Esophagus muscularis mucosa (tissue), 4 donors: ENCODE measurements at regions not wholly inside any gene's neighbourhood (a gene's known extent, or its start where the extent isn't known, plus 50 kb on each side); places are given as distances from the start of the nearest gene placed in this dataset.

Source experiments
- DNase-seq: peaks from one replicate; pipeline ENCODE4 v3.0.0-alpha.2; 2017; ENCODE audit errors: extremely low spot score
- H3K27ac ChIP-seq, 4 donors: fragments of 200-600 bp; sonication (generic); replicated peaks in 1 of 4; 1 replicate in 3 of 4; 2 replicates in 1 of 4; pipeline ENCODE4 v1.5.1; 2016 to 2019; ENCODE audit warnings: mild to moderate bottlenecking in 1 of 4
- H3K27me3 ChIP-seq, 4 donors: fragments of 200-600 bp; sonication (generic); one replicate each; pipeline versions ENCODE4 v1.5.1 to v1.6.0; 2016 to 2019
- H3K36me3 ChIP-seq, 4 donors: fragments of 200-600 bp; sonication (generic); one replicate each; pipeline ENCODE4 v1.5.1; 2016 to 2019
- H3K4me1 ChIP-seq, 4 donors: fragments of 200-600 bp; sonication (generic); one replicate each; pipeline ENCODE4 v1.5.1; 2016 to 2019
- H3K4me3 ChIP-seq, 4 donors: fragments of 200-600 bp; sonication (generic); 1 replicate in 2 of 4; 2 replicates in 2 of 4; pipeline ENCODE4 v1.5.1; 2016 to 2019; ENCODE audit warnings: mild to moderate bottlenecking in 4 of 4, moderate library complexity in 1 of 4
- H3K9me3 ChIP-seq, 4 donors: fragments of 200-600 bp; sonication (generic); 1 replicate in 3 of 4; 2 replicates in 1 of 4; pipeline ENCODE4 v1.5.1; 2016 to 2019
- CTCF ChIP-seq, 3 experiments: fragments of 200-600 bp in 2 of 3; fragments of 450-650 bp in 1 of 3; sonication (generic) in 2 of 3; IDR thresholded peaks; one replicate each; pipeline ENCODE4 v1.5.1; 2017 to 2019; ENCODE audit warnings: antibody characterized with exemption in 3 of 3, mild to moderate bottlenecking in 2 of 3, moderate library complexity in 1 of 3
- EP300 ChIP-seq: sonication (generic); formaldehyde crosslinking; IDR thresholded peaks from one replicate; pipeline ENCODE4 v1.6.1; 2017; ENCODE audit warnings: antibody characterized with exemption
- POLR2A ChIP-seq: fragments of 450-650 bp; IDR thresholded peaks from one replicate; pipeline ENCODE4 v1.6.1; 2017; ENCODE audit warnings: antibody characterized with exemption, moderate library complexity, mild to moderate bottlenecking, low read depth
- POLR2AphosphoS5 ChIP-seq, 2 donors: sonication (generic); formaldehyde crosslinking; IDR thresholded peaks; one replicate each; pipeline ENCODE4 v1.6.1; 2017; ENCODE audit warnings: antibody characterized with exemption in 2 of 2
- WGBS: methylation state at CpG from one replicate; pipeline ENCODE4 v1.1.5; 2018; 5-methylcytosine and 5-hydroxymethylcytosine counted together
- intact Hi-C: fragments of 100-400 bp; cut with DNase I; formaldehyde crosslinking; loops from one replicate; pipeline ENCODE4 v1.15.1; 2023

- intact Hi-C loops, result no loop called here
These were observed 512.5 kb upstream of the AMOT start for GRCh38 chrX:113353134-113353533.

DNA sequence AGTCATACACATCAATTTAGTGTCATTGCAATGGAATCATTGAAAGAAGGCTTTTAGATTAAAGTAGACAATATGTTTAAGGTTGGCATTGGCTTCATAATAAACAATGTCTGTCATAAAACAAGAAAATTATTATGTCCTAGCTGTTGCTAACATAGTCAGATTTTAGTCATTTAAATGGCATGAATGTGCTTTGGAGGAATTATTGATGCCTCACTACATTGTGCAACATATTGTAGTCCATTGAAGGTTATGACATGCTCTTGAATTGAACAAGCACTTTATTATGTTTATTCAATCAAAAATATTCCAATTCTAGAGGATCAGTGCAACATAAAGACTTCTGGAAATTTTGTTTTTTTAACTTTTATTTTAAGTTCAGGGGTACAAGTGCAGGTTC, 489.8 kb upstream of the AMOT start:
- Histone ChIP-seq H3K4me3 (no peak overlapping the region), H3K36me3 (no peaks in the 10 kb centered on the region), H3K27me3 (peaks cover 0 to 5% (median 0%) of the 10 kb centered on the region in 4 donors), H3K9me3 (no peaks in the 10 kb centered on the region), H3K27ac (no peak overlapping the region), H3K4me1 (no peaks in the 10 kb centered on the region)
- no peak for DNase-seq
- no peak for TF ChIP-seq CTCF (IDR thresholded peaks at IDR 0.05)
- no peak for TF ChIP-seq POLR2AphosphoS5 (IDR thresholded peaks at IDR 0.05)
- TF ChIP-seq EP300, result no peak
- no peak for TF ChIP-seq POLR2A
- intact Hi-C loops, result no loop called here

More at GRCh38 chrX:113353134-113353533, 512.5 kb upstream of the AMOT start:
- no peak for DNase-seq
- WGBS, result 74% methylated on average over 9 of the region's 9 CpGs
- H3K27me3 ChIP-seq, result no peaks in the 10 kb centered on the region
- TF ChIP-seq EP300 (no peak), CTCF (IDR thresholded peaks at IDR 0.05) (no peak), POLR2AphosphoS5 (IDR thresholded peaks at IDR 0.05) (no peak), POLR2A (no peak)
- no peaks in the 10 kb centered on the region for H3K4me1 ChIP-seq
- no peak overlapping the region for H3K4me3 ChIP-seq
- H3K9me3 ChIP-seq, result no peaks in the 10 kb centered on the region
- H3K36me3 ChIP-seq, result no peaks in the 10 kb centered on the region
- H3K27ac ChIP-seq, result no peak overlapping the region

DNA sequence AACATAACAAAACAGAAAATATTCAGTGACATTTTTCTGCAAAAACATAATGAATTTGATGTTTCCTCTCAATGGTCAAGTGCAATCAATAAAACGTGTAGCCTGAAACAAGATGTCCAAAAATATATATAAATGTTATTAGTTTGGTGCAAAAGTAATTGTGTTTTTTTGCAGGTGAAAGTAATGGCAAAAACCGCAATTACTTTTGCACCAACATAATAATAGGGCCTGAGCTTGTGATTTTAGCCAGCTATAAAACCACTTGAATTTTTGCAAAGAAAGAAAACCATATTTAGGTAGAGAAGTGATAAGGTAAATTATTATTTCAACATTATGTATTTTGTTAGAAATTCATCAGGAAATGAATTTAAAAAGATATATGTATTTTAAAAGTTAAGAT, 475.3 kb upstream of the AMOT start:
- H3K27me3 ChIP-seq, result no peaks in the 10 kb centered on the region
- H3K36me3 ChIP-seq, result no peaks in the 10 kb centered on the region
- H3K27ac ChIP-seq, result no peak overlapping the region
- H3K4me1 ChIP-seq, result no peaks in the 10 kb centered on the region
- no peak for TF ChIP-seq EP300
- no peak for TF ChIP-seq POLR2AphosphoS5 (IDR thresholded peaks at IDR 0.05)
- TF ChIP-seq CTCF (IDR thresholded peaks at IDR 0.05), result no peak
- TF ChIP-seq POLR2A, result no peak
- DNase-seq, result no peak
- intact Hi-C loops, result no loop called here
- H3K9me3 ChIP-seq, result no peaks in the 10 kb centered on the region
- WGBS, result 52% methylated on average over 2 of the region's 2 CpGs
- H3K4me3 ChIP-seq, result no peak overlapping the region

GRCh38 chrX:113305496-113305895, 464.9 kb upstream of the AMOT start:
- no peak overlapping the region for H3K4me3 ChIP-seq
- H3K27me3 ChIP-seq, result peaks cover 0 to 4% (median 0%) of the 10 kb centered on the region in 4 donors
- no peaks in the 10 kb centered on the region for H3K4me1 ChIP-seq
- TF ChIP-seq POLR2A (no peak), EP300 (no peak), POLR2AphosphoS5 (IDR thresholded peaks at IDR 0.05) (no peak), CTCF (IDR thresholded peaks at IDR 0.05) (no peak)
- 67% methylated on average over 1 of the region's 1 CpG for WGBS
- no peak overlapping the region for H3K27ac ChIP-seq
- no peak for DNase-seq
- intact Hi-C loops, result no loop called here
- no peaks in the 10 kb centered on the region for H3K9me3 ChIP-seq
- H3K36me3 ChIP-seq, result no peaks in the 10 kb centered on the region

DNA sequence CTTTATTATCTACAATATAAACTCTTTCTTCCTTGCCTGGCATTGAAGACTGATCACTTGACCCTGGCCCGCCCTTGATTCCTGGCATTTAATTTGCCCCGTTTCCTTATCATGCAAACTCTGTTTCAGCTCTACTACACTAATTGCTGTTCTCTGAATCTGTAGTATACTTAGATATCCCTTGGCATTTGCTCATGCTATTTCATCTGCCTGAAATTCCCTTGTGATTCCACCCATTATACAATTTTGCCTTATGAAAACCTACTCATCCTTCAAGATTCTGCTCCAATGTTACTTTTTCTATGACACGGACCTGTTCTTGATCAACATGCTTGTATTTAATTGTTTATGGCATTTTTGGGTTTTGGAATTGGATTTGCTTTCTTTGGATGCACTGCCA, 459.9 kb upstream of the AMOT start:
- WGBS, result 59% methylated on average over 3 of the region's 3 CpGs
- no peaks in the 10 kb centered on the region for H3K4me1 ChIP-seq
- TF ChIP-seq EP300 (no peak), CTCF (IDR thresholded peaks at IDR 0.05) (no peak), POLR2AphosphoS5 (IDR thresholded peaks at IDR 0.05) (no peak)
- intact Hi-C loops, result no loop called here
- H3K27me3 ChIP-seq, result peaks cover 0 to 4% (median 0%) of the 10 kb centered on the region in 4 donors
- no peak for DNase-seq
- H3K27ac ChIP-seq, result no peak overlapping the region
- H3K9me3 ChIP-seq, result no peaks in the 10 kb centered on the region
- H3K36me3 ChIP-seq, result no peaks in the 10 kb centered on the region
- H3K4me3 ChIP-seq, result no peak overlapping the region
